ENCODE measurements at regions not wholly inside any gene's neighbourhood (a gene's known extent, or its start where the extent isn't known, plus 50 kb on each side); places are given as distances from the start of the nearest gene placed in this dataset.

GRCh38 chr14:50040895-50041465 lies 75.4 kb downstream of the VCPKMT start:
- no peak for DNase-seq

- no peak for DNase-seq
Measured at GRCh38 chr14:50041980-50042379, 74.4 kb downstream of the VCPKMT start.

GRCh38 chr14:50044042-50044651 lies 72.2 kb downstream of the VCPKMT start:
- no peak for DNase-seq

- DNase-seq: no peak
Measured at GRCh38 chr14:50045039-50045711, 71.2 kb downstream of the VCPKMT start.

GRCh38 chr14:50045837-50046236 lies 70.5 kb downstream of the VCPKMT start:
- DNase-seq: no peak

- DNase-seq: no peak
Measured at GRCh38 chr14:50047274-50047676, 69.1 kb downstream of the VCPKMT start.

- DNase-seq: no peak
Measured at GRCh38 chr14:50049093-50049492, 67.3 kb downstream of the VCPKMT start.

GRCh38 chr14:50049703-50050570 lies 66.4 kb downstream of the VCPKMT start:
- DNase-seq: no peak

- DNase-seq: no peak
Measured at GRCh38 chr14:50051106-50051505, 65.3 kb downstream of the VCPKMT start.

- no peak for DNase-seq
Measured at GRCh38 chr14:50051706-50052105, 64.7 kb downstream of the VCPKMT start.

GRCh38 chr14:50052517-50052916 lies 63.9 kb downstream of the VCPKMT start:
- no peak for DNase-seq

GRCh38 chr14:50053935-50054334 lies 62.4 kb downstream of the VCPKMT start:
- no peak for DNase-seq

- no peak for DNase-seq
Measured at GRCh38 chr14:50055461-50056228, 60.7 kb downstream of the VCPKMT start.

GRCh38 chr14:50056435-50056834 lies 59.9 kb downstream of the VCPKMT start:
- no peak for DNase-seq

- DNase-seq: no peak
Measured at GRCh38 chr14:50057331-50057730, 59.0 kb downstream of the VCPKMT start.

- DNase-seq: no peak
Measured at GRCh38 chr14:50058113-50058512, 58.3 kb downstream of the VCPKMT start.
